AG04449 (cell line): ENCODE measurements at regions not wholly inside any gene's neighbourhood (a gene's known extent, or its start where the extent isn't known, plus 50 kb on each side); places are given as distances from the start of the nearest gene placed in this dataset.
"Not testable (repeated sequence)": the region's sequence is repeated elsewhere in the genome, so short reads cannot be mapped to it uniquely, and the experiment has no call there.

Source experiments
- CTCF ChIA-PET: fragments of 350-600 bp; formaldehyde crosslinking; extraction: SDS; loops from one replicate; lab custom pipeline; 2021; ENCODE audit warnings: antibody characterized with exemption; lab: Yijun Ruan, JAX
- POLR2A ChIA-PET: fragments of 400-600, 350-600 bp; formaldehyde crosslinking; extraction: SDS; loops from one replicate; lab custom pipeline; 2020; ENCODE audit warnings: antibody characterized with exemption, inconsistent platforms; lab: Yijun Ruan, JAX
- DNase-seq: peaks from one replicate; pipeline ENCODE4 v3.0.0-alpha.2; 2010; ENCODE audit warnings: low read depth, low spot score
- H3K4me3 ChIP-seq: 2 replicates; pipeline ENCODE4 v1.5.1; 2011; ENCODE audit warnings: low read depth, mild to moderate bottlenecking, control low read depth, low read length
- TF ChIP-seq, protein P1 (sequence below): IDR thresholded peaks from one replicate; pipeline ENCODE4 v1.5.1; 2011; ENCODE audit warnings: mild to moderate bottlenecking, moderate library complexity, low read length, control low read depth, inconsistent platforms; ENCODE audit not compliant: insufficient read depth; ENCODE audit errors: missing control alignments

DNA sequence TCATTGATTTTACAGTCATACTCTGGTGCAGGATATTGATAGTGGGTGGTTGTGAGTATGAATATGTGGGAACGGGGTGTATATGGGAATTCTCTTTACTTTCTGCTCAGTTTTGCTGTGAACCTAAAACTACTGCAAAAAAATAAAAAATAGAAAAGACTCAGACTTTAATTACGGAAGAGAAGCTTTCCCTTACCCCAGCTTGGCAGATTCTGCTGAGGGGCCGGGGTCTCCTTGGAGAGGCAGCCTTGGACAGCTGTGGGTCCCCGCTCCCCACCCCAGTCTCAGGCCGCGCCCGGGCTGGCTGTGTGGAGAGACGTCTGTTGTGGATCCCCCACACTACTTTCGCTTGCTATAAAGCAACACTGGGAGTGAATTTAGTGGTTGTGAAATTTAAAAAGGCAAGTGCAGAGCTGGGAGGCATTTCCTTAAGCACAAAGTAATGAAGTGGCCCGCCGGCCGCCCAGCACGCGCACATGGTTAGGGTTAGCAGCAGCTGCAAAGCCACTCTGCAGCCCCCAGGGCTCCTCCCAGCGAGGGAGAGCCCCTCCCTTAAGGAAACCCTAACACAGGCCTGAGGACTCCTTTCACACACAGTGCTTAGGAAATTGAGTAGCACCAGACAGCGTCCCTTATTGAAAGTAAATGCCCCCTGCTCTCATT, 102.4 kb downstream of the DDX1 start:
- H3K4me3 ChIP-seq: no peak overlapping the region
- ChIA-PET CTCF (no interaction called here), POLR2A (no interaction called here)
- TF ChIP-seq, protein P1, sequence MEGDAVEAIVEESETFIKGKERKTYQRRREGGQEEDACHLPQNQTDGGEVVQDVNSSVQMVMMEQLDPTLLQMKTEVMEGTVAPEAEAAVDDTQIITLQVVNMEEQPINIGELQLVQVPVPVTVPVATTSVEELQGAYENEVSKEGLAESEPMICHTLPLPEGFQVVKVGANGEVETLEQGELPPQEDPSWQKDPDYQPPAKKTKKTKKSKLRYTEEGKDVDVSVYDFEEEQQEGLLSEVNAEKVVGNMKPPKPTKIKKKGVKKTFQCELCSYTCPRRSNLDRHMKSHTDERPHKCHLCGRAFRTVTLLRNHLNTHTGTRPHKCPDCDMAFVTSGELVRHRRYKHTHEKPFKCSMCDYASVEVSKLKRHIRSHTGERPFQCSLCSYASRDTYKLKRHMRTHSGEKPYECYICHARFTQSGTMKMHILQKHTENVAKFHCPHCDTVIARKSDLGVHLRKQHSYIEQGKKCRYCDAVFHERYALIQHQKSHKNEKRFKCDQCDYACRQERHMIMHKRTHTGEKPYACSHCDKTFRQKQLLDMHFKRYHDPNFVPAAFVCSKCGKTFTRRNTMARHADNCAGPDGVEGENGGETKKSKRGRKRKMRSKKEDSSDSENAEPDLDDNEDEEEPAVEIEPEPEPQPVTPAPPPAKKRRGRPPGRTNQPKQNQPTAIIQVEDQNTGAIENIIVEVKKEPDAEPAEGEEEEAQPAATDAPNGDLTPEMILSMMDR: no peak
- no peak for DNase-seq

DNA sequence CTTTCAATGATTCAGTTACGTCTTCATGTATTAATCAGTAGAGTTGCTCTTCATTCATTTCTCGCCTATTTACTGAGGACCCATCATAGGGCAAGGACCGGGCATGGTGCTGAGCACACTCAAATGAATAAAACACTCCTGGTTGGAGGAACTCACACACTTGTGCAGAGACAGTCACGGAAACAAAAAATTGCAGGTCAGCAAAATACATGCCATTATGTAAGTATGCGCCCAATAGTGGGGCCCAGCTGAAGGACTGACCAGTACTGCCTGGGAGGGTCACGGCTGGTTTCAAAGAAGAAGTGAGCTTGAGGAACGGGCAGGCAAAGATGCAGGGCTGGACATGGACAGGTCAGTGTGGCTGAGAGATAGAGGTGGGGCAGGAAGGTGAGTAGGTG, 102.9 kb downstream of the DDX1 start:
- POLR2A ChIA-PET: no interaction called here
- H3K4me3 ChIP-seq: no peak overlapping the region
- TF ChIP-seq, protein P1: no peak
- CTCF ChIA-PET: no interaction called here
- DNase-seq: no peak

DNA sequence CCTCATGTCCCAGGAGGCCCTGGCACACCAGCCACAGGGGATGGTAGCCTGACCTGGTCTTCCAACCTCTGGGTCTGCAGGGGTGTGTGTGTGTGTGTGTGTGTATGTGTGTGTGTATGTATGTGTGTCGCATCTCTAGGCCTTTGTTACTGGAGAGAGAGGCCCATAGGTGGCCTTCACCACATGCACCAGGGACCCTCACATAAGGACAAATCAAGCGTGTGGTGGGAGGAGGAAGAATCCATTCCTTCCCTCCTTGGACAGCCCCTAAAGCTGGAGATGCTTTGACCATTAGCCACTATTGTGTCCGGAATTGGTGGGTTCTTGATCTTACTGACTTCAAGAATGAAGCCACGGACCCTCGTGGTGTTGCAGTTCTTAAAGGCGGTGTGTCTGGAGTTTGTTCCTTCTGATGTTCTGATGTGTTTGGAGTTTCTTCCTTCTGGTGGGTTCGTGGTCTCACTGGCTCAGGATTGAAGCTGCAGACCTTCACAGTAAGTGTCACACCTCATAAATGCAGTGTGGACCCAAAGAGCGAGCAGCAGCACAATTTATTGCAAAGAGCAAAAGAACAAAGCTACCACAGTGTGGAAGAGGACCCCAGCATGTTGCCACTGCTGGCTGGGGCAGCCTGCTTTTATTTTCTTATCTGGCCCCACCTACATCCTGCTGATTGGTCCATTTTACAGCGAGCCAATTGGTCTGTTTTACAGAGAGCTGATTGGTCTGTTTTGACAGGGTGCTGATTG, 104.1 kb downstream of the DDX1 start:
- no peak overlapping the region for H3K4me3 ChIP-seq
- ChIA-PET CTCF (no interaction called here), POLR2A (no interaction called here)
- TF ChIP-seq, protein P1: no peak
- DNase-seq: no peak

DNA sequence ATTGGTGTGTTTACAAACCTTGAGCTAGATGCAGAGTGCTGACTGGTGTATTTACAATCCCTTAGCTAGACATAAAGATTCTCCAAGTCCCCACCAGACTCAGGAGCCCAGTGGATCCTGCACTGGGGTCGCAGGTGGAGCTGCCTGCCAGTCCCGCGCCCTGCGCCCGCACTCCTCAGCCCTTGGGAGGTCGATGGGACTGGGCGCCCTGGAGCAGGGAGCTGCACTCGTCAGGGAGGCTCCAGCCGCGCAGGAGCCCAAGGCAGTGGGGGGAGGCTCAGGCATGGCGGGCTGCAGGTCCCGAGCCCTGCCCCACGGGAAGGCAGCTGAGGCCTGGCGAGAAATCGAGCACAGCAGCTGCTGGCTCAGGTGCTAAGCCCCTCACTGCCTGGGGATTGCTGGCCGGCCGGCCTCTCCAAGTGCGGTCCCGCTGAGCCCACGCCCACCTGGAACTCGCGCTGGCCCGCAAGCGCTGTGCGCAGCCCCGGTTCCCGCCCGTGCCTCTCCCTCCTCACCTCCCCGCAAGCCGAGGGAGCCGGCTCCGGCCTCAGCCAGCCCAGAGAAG, 105.0 kb downstream of the DDX1 start:
- POLR2A ChIA-PET, DNase-seq, CTCF ChIA-PET, H3K4me3 ChIP-seq: not testable (repeated sequence)

DNA sequence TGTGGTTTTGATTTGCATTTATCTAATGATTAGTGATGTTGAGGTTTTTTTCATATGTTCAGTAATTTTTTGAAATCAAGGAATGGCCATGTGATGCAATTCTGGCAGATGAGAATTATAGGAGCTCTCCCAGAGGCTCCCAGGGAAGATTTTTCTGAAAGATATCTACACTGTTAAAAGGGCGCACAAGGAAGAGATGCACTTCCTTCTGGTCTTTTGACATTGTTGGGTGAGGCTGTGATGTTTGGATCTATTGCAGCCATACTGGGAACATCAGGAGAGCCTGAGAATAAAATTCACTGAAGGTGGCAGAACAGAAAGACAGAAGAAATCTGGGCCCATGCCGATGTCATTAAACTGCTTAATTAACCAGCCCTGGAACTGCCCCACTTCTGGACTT, 108.5 kb downstream of the DDX1 start:
- H3K4me3 ChIP-seq: no peak overlapping the region
- DNase-seq: no peak
- ChIA-PET CTCF (no interaction called here), POLR2A (no interaction called here)
- TF ChIP-seq, protein P1: no peak

DNA sequence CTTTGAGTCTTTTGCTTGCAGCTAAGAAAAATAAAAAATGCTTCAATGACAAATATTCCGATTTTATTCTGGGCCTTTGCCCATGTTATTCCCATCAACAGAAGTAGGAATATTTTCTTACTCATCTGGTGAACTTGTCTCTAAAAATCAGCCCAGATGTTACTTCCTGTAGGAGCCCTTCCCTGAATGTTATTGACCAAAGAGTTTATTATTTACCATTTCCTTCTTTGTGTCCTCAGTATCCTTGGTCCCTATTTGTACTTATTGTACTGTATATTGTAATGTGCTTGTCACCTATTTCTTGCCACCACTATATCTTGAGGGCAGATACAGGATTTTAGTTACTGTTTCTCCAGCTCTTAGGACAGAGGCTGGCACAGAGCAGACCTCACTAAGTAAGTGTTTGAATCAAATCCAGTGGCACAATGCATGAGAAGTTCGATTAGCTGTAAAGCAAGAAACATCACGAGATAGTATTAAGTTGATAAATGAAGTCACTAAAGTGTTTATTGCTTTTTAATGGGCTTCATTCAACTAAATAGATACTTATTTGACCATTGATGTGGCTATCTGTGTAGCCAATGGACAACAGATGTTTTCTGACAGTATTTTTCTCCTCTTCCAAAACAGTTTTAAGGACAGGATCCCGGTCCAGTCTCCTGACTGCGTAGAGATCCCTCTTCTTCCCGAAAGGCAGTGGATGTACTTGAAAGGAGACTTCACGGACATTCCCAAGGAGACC, 109.1 kb downstream of the DDX1 start:
- CTCF ChIA-PET: no interaction called here
- no peak overlapping the region for H3K4me3 ChIP-seq
- TF ChIP-seq, protein P1: no peak
- no peak for DNase-seq
- POLR2A ChIA-PET: no interaction called here
